EH (cell line): ENCODE measurements at regions not wholly inside any gene's neighbourhood (a gene's known extent, or its start where the extent isn't known, plus 50 kb on each side); places are given as distances from the start of the nearest gene placed in this dataset.
"Not testable (repeated sequence)": the region's sequence is repeated elsewhere in the genome, so short reads cannot be mapped to it uniquely, and the experiment has no call there.

Experiments
- DNase-seq: peaks from one replicate; pipeline ENCODE4 v3.0.0-alpha.2; 2015; ENCODE audit warnings: low read depth

GRCh38 chr7:138370956-138371355 lies 89.1 kb upstream of the TRIM24 start:
- no peak for DNase-seq

- DNase-seq, result no peak
These were observed 85.9 kb upstream of the TRIM24 start for GRCh38 chr7:138374119-138374693.

- DNase-seq, result no peak
These were observed 82.8 kb upstream of the TRIM24 start for GRCh38 chr7:138377306-138377705.

GRCh38 chr7:138378741-138379559 lies 81.1 kb upstream of the TRIM24 start:
- DNase-seq, result no peak

GRCh38 chr7:138382862-138383565 lies 77.0 kb upstream of the TRIM24 start:
- DNase-seq, result no peak

- DNase-seq, result no peak
These were observed 73.2 kb upstream of the TRIM24 start for GRCh38 chr7:138386821-138387220.

GRCh38 chr7:138387755-138388475 lies 72.1 kb upstream of the TRIM24 start:
- no peak for DNase-seq

GRCh38 chr7:138388673-138389491 lies 71.2 kb upstream of the TRIM24 start:
- no peak for DNase-seq

GRCh38 chr7:138395763-138396162 lies 64.3 kb upstream of the TRIM24 start:
- no peak for DNase-seq

GRCh38 chr7:138396251-138397070 lies 63.6 kb upstream of the TRIM24 start:
- no peak for DNase-seq

- DNase-seq, result not testable (repeated sequence)
These were observed 63.0 kb upstream of the TRIM24 start for GRCh38 chr7:138397071-138397433.

- DNase-seq, result no peak
These were observed 61.2 kb upstream of the TRIM24 start for GRCh38 chr7:138398857-138399256.

GRCh38 chr7:138400400-138400886 lies 59.6 kb upstream of the TRIM24 start:
- DNase-seq, result no peak

- DNase-seq, result no peak
These were observed 57.3 kb upstream of the TRIM24 start for GRCh38 chr7:138402749-138403148.

GRCh38 chr7:138405496-138405895 lies 54.6 kb upstream of the TRIM24 start:
- DNase-seq, result no peak

- DNase-seq, result no peak
These were observed 52.3 kb upstream of the TRIM24 start for GRCh38 chr7:138407792-138408191.
